PC-3 (cell line): ENCODE measurements at regions not wholly inside any gene's neighbourhood (a gene's known extent, or its start where the extent isn't known, plus 50 kb on each side); places are given as distances from the start of the nearest gene placed in this dataset.

Experiments used
- CTCF ChIP-seq: fragments of 300-600 bp; sonication (generic); conservative IDR thresholded peaks from 2 replicates; pipeline ENCODE4 v1.5.1; 2017; ENCODE audit warnings: antibody characterized with exemption, low read depth, mild to moderate bottlenecking, low read length
- EZH2 ChIP-seq: fragments of 300-600 bp; sonication (generic); IDR thresholded peaks from one replicate; pipeline ENCODE4 v1.6.1; 2017; ENCODE audit warnings: antibody characterized with exemption, mild to moderate bottlenecking, low read length; ENCODE audit not compliant: unreplicated experiment
- EZH2phosphoT487 ChIP-seq: fragments of 300-600 bp; sonication (generic); IDR thresholded peaks from 2 replicates; pipeline ENCODE4 v1.6.1; 2018; ENCODE audit warnings: mild to moderate bottlenecking, antibody characterized with exemption, low read length, borderline replicate concordance

DNA sequence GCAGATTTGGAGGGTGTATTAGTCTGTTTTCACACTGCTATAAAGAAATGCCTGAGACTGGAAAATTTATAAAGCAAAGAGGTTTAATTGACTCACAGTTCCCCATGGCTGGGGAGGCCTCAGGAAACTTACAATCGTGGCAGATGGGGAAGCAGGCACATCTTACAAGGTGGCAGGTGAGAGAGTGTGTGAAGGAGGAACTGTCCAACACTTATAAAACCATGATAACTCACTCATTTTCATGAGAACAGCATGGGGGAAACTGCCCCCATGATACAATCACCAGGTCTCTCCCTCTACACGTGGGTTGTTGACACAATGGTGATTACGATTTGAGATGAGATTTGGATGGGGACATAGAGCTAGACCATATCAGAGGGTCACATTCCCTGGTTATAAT, 195.6 kb downstream of the RGS9 start:
- TF ChIP-seq CTCF = no peak
- no peak for TF ChIP-seq EZH2
- TF ChIP-seq EZH2phosphoT487 = no peak
